Astrocyte of the cerebellum (primary cell): ENCODE measurements at regions not wholly inside any gene's neighbourhood (a gene's known extent, or its start where the extent isn't known, plus 50 kb on each side); places are given as distances from the start of the nearest gene placed in this dataset.

Source experiments
- DNase-seq: peaks from one replicate; pipeline ENCODE4 v3.0.0-alpha.2; 2011; ENCODE audit warnings: low read depth
- H3K4me3 ChIP-seq: 2 replicates; pipeline ENCODE4 v1.5.1; 2011; ENCODE audit warnings: mild to moderate bottlenecking, low read depth, low read length, moderate library complexity
- in situ Hi-C: cut with HindIII; loops from 2 replicates; pipeline ENCODE4 v1.10.0; 2017; ENCODE audit warnings: low sequenced_read_pairs
- TF ChIP-seq, protein P1 (sequence below): IDR thresholded peaks from 2 replicates; pipeline ENCODE4 v1.5.1; 2012; ENCODE audit warnings: low read length, low read depth, moderate library complexity, mild to moderate bottlenecking; ENCODE audit errors: missing control alignments

DNA sequence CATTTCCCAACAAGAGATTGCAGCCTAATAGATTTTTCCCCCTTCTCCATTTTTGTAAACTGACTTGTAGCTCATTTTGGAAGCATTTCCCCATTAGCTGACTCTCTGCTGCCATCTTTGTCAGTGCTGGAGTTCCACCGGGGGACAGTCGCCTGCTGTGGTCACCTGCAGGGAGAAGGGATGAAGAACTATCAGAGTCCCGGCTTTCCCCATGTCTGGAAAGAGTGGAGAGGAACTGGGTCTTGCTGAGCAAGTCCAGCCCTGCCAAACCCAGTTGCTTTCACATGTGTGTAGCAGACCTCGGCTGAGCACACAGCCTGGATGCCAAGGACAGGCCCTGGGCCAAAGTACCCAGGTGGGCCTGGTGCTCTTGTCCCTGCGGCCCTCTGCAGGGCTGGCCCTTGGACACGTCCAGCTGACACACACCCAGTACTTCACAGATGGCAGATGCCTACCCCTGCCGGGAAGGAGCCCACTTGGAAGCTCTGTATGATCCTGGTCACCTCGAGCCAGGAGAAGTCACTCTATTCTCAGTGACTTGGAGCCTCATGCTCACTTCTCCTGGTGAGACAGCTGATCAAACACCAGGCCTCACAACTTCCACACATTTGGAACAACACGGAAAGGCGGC lies 157.3 kb upstream of the NPVF start:
- in situ Hi-C loops = no loop called here
- no peak overlapping the region for H3K4me3 ChIP-seq
- no peak for DNase-seq
- TF ChIP-seq, protein P1, sequence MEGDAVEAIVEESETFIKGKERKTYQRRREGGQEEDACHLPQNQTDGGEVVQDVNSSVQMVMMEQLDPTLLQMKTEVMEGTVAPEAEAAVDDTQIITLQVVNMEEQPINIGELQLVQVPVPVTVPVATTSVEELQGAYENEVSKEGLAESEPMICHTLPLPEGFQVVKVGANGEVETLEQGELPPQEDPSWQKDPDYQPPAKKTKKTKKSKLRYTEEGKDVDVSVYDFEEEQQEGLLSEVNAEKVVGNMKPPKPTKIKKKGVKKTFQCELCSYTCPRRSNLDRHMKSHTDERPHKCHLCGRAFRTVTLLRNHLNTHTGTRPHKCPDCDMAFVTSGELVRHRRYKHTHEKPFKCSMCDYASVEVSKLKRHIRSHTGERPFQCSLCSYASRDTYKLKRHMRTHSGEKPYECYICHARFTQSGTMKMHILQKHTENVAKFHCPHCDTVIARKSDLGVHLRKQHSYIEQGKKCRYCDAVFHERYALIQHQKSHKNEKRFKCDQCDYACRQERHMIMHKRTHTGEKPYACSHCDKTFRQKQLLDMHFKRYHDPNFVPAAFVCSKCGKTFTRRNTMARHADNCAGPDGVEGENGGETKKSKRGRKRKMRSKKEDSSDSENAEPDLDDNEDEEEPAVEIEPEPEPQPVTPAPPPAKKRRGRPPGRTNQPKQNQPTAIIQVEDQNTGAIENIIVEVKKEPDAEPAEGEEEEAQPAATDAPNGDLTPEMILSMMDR = no peak

GRCh38 chr7:25386311-25386744 lies 158.0 kb upstream of the NPVF start:
- no peak overlapping the region for H3K4me3 ChIP-seq
- in situ Hi-C loops = no loop called here
- TF ChIP-seq, protein P1 = no peak
- no peak for DNase-seq

- no peak overlapping the region for H3K4me3 ChIP-seq
- no peak for DNase-seq
- TF ChIP-seq, protein P1 = no peak
- in situ Hi-C loops = no loop called here
Observed at GRCh38 chr7:25388681-25389080, 160.4 kb upstream of the NPVF start.

- DNase-seq = peak; percentile 36
- in situ Hi-C loops = loop anchor here (5.0 kb wide), 2 partner anchors 137 to 463 kb away; no protein-coding TSS in a partner anchor
- TF ChIP-seq, protein P1 = peak; percentile 52
- H3K4me3 ChIP-seq = no peak overlapping the region
Observed at GRCh38 chr7:25389489-25390106, 161.3 kb upstream of the NPVF start.

GRCh38 chr7:25391295-25391861 lies 163.1 kb upstream of the NPVF start:
- DNase-seq = peak; percentile 8
- H3K4me3 ChIP-seq = no peak overlapping the region
- in situ Hi-C loops = loop anchor here (5.0 kb wide), 2 partner anchors 139 to 461 kb away; no protein-coding TSS in a partner anchor
- TF ChIP-seq, protein P1 = peak; percentile 21

GRCh38 chr7:25391961-25392587 lies 163.8 kb upstream of the NPVF start:
- DNase-seq = no peak
- TF ChIP-seq, protein P1 = no peak
- H3K4me3 ChIP-seq = no peak overlapping the region
- in situ Hi-C loops = loop anchor here (5.0 kb wide), 2 partner anchors 140 to 460 kb away; no protein-coding TSS in a partner anchor
